Uterus (tissue), 3 donors: ENCODE measurements at regions not wholly inside any gene's neighbourhood (a gene's known extent, or its start where the extent isn't known, plus 50 kb on each side); places are given as distances from the start of the nearest gene placed in this dataset.

ENCODE experiments used
- DNase-seq, 2 donors: peaks; one replicate each; pipeline ENCODE4 v3.0.0-alpha.2; 2019 to 2020
- H3K27ac ChIP-seq, 2 donors: fragments of 200-600 bp; sonication (generic); 1 replicate in 1 of 2; 2 replicates in 1 of 2; pipeline ENCODE4 v1.5.1; 2016 to 2018
- H3K27me3 ChIP-seq, 2 donors: fragments of 200-600 bp; sonication (generic); one replicate each; pipeline ENCODE4 v1.5.1; 2018 to 2019; ENCODE audit warnings: control low read depth in 1 of 2
- H3K36me3 ChIP-seq, 2 donors: fragments of 200-600 bp; sonication (generic); one replicate each; pipeline ENCODE4 v1.5.1; 2019; ENCODE audit warnings: control low read depth in 1 of 2
- H3K4me1 ChIP-seq, 2 donors: fragments of 200-600 bp; sonication (generic); one replicate each; pipeline ENCODE4 v1.5.1; 2018 to 2019; ENCODE audit warnings: control low read depth in 1 of 2
- H3K4me3 ChIP-seq, 2 donors: fragments of 200-600 bp; sonication (generic); 1 replicate in 1 of 2; 2 replicates in 1 of 2; pipeline ENCODE4 v1.5.1; 2018 to 2019; ENCODE audit warnings: mild to moderate bottlenecking in 1 of 2
- H3K9me3 ChIP-seq, 2 donors: fragments of 200-600 bp; sonication (generic); one replicate each; pipeline ENCODE4 v1.5.1; 2019; ENCODE audit warnings: control low read depth in 1 of 2
- POLR2A ChIP-seq, 2 donors: fragments of 450-650 bp; IDR thresholded peaks; one replicate each; pipeline ENCODE4 v1.6.1; 2016; ENCODE audit warnings: antibody characterized with exemption in 2 of 2, mild to moderate bottlenecking in 1 of 2, moderate library complexity in 1 of 2
- intact Hi-C: fragments of 100-400 bp; cut with DNase I; formaldehyde crosslinking; loops from one replicate; pipeline ENCODE4 v1.15.1; 2023; ENCODE audit warnings: low total_unique reads
- TF ChIP-seq, protein P1 (sequence below), 4 experiments: fragments of 200-600 bp in 2 of 4; fragments of 450-650 bp in 2 of 4; sonication (generic) in 2 of 4; IDR thresholded peaks; one replicate each; pipeline ENCODE4 v1.5.1; 2016 to 2019; ENCODE audit warnings: antibody characterized with exemption in 4 of 4, mild to moderate bottlenecking in 2 of 4, moderate library complexity in 1 of 4
- donor health status: DM: yes; HTN: yes; CAD: no.

DNA sequence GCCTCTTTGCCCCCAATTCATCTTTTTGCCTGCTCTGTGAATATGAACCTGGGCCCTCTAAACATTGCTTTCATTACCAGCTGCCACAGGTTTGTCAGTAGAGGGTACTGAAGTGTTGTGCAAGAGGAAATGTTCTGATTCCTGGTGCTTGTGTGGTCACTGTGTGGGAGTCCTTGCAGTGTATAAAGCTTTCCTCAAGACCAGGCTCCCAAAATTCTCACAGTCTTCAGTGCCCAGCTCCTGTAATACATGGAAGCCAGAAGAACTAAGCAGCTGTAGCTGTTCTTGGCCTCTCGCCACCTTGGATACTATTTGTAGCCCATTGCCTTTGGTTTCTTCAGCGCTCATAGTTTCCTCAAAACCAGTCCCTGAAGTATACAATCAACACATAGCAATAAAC, 1046.2 kb downstream of the BRINP3 start:
- no peak overlapping the region for H3K4me3 ChIP-seq
- no peak for DNase-seq
- no peak overlapping the region for H3K27ac ChIP-seq
- H3K27me3 ChIP-seq = no peaks in the 10 kb centered on the region
- H3K36me3 ChIP-seq = no peaks in the 10 kb centered on the region
- no peaks in the 10 kb centered on the region for H3K9me3 ChIP-seq
- TF ChIP-seq, protein P1, sequence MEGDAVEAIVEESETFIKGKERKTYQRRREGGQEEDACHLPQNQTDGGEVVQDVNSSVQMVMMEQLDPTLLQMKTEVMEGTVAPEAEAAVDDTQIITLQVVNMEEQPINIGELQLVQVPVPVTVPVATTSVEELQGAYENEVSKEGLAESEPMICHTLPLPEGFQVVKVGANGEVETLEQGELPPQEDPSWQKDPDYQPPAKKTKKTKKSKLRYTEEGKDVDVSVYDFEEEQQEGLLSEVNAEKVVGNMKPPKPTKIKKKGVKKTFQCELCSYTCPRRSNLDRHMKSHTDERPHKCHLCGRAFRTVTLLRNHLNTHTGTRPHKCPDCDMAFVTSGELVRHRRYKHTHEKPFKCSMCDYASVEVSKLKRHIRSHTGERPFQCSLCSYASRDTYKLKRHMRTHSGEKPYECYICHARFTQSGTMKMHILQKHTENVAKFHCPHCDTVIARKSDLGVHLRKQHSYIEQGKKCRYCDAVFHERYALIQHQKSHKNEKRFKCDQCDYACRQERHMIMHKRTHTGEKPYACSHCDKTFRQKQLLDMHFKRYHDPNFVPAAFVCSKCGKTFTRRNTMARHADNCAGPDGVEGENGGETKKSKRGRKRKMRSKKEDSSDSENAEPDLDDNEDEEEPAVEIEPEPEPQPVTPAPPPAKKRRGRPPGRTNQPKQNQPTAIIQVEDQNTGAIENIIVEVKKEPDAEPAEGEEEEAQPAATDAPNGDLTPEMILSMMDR (IDR thresholded peaks at IDR 0.05) = no peak
- TF ChIP-seq POLR2A (IDR thresholded peaks at IDR 0.05) = no peak
- intact Hi-C loops = no loop called here
- H3K4me1 ChIP-seq = no peaks in the 10 kb centered on the region

DNA sequence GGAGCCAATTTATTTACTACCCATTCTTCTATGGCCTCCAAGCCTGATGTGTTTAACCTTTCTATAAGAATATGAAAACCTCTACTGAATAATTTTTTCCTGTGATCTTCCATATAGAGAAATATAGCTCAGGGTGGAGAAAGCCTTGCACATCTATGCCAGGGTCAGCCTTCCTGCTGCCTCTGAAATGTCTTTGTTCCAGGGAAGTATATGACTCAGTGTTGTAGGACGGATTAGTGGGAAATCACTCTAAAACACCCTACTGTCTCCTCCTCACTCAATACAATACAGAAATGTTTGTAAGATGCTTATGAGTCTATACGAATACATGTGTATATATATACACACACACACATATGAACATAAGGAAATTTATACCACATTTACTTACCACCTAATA, 1044.9 kb downstream of the BRINP3 start:
- Histone ChIP-seq H3K36me3 (no peaks in the 10 kb centered on the region), H3K9me3 (no peaks in the 10 kb centered on the region), H3K4me1 (no peaks in the 10 kb centered on the region), H3K27me3 (no peaks in the 10 kb centered on the region), H3K4me3 (no peak overlapping the region), H3K27ac (no peak overlapping the region)
- no peak for TF ChIP-seq POLR2A (IDR thresholded peaks at IDR 0.05)
- TF ChIP-seq, protein P1 (IDR thresholded peaks at IDR 0.05) = no peak
- no peak for DNase-seq
- intact Hi-C loops = no loop called here

DNA sequence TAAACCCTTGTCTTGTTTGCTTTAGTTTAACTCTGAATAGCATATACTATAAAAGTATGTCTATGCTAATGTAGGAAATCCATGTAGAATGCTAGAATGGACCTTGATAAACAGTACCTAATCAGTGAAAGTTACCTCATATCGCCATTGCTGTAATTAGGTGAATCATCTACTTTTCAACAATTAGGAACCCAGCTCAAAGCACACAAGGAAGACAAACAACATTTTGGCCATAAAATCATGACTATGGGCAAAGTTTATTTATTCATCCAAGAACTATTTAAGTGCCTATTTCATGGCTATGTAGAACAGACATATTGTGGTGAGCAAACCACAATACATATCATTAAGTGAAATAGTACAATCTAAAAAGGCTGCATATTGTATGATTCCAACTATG, 1043.2 kb downstream of the BRINP3 start:
- intact Hi-C loops = no loop called here
- no peak overlapping the region for H3K4me3 ChIP-seq

DNA sequence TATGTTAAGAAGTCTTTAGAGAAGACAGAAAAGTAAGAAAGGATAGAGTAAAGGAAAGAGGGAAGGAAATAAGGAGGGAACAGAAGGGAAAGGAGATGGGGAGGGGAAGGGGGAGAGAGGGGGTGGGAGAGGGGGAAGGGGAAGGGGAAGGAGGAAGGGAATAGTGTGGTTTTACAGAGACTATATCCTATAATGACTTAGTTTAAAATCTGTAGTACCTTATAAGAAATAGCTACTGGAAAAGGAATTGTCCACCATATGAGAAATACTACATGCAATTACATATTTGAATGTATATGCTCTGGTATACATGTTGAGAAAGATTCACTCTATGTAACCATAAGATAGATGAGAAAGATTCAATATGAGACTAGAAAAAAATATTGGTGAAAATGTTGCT, 1042.3 kb downstream of the BRINP3 start:
- intact Hi-C loops = no loop called here
- no peak for DNase-seq
- Histone ChIP-seq H3K9me3 (no peaks in the 10 kb centered on the region), H3K27ac (no peak overlapping the region), H3K36me3 (no peaks in the 10 kb centered on the region), H3K27me3 (no peaks in the 10 kb centered on the region), H3K4me3 (no peak overlapping the region), H3K4me1 (no peaks in the 10 kb centered on the region)
- TF ChIP-seq POLR2A (IDR thresholded peaks at IDR 0.05) = no peak
- TF ChIP-seq, protein P1 (IDR thresholded peaks at IDR 0.05) = no peak

More for the DNA sequence above, 1043.2 kb downstream of the BRINP3 start:
- no peak overlapping the region for H3K27ac ChIP-seq
- no peaks in the 10 kb centered on the region for H3K27me3 ChIP-seq
- no peaks in the 10 kb centered on the region for H3K9me3 ChIP-seq
- no peak for TF ChIP-seq POLR2A (IDR thresholded peaks at IDR 0.05)
- TF ChIP-seq, protein P1 (IDR thresholded peaks at IDR 0.05) = no peak
- H3K4me1 ChIP-seq = no peaks in the 10 kb centered on the region
- DNase-seq = no peak
- no peaks in the 10 kb centered on the region for H3K36me3 ChIP-seq

DNA sequence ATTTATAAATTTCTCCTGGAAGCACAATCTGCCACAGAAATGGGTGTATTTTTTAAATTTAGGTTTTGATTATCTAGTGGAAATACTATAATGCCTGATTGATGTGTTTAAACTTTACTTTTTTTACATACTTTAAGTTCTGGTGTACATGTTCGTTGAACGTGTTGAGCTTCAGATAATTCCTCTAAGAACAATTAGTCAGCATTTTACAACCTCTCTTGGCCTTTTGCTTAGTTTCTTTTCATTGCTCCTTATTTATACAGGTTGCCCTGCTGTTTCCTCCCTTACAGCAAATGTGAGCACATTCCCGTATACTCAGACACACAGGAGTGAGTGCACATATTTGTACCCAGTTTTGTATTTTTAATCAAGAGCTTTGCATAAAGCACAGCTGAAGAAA, 1038.9 kb downstream of the BRINP3 start:
- Histone ChIP-seq H3K4me1 (no peaks in the 10 kb centered on the region), H3K36me3 (no peaks in the 10 kb centered on the region), H3K27me3 (no peaks in the 10 kb centered on the region), H3K4me3 (no peak overlapping the region), H3K9me3 (no peaks in the 10 kb centered on the region), H3K27ac (no peak overlapping the region)
- no peak for TF ChIP-seq POLR2A (IDR thresholded peaks at IDR 0.05)
- TF ChIP-seq, protein P1 (IDR thresholded peaks at IDR 0.05) = no peak
- no peak for DNase-seq
- intact Hi-C loops = no loop called here
